KMS-11 (cell line): ENCODE measurements at regions not wholly inside any gene's neighbourhood (a gene's known extent, or its start where the extent isn't known, plus 50 kb on each side); places are given as distances from the start of the nearest gene placed in this dataset.

ENCODE experiments used
- H2AFZ ChIP-seq: fragments of 200-600 bp; sonication (generic); 2 replicates; pipeline ENCODE4 v1.6.1; 2016; ENCODE audit warnings: antibody characterized with exemption, mixed run types, low read depth
- H3K27ac ChIP-seq: fragments of 200-600 bp; sonication (generic); 2 replicates; pipeline ENCODE4 v1.6.1; 2016; ENCODE audit warnings: mild to moderate bottlenecking, mixed run types
- H3K27me3 ChIP-seq: fragments of 200-600 bp; sonication (generic); 2 replicates; pipeline ENCODE4 v1.6.1; 2017; ENCODE audit warnings: mild to moderate bottlenecking, low read depth, mixed run types, moderate library complexity; ENCODE audit not compliant: insufficient read depth
- H3K36me3 ChIP-seq: fragments of 200-600 bp; sonication (generic); 2 replicates; pipeline ENCODE4 v1.6.1; 2017; ENCODE audit warnings: mild to moderate bottlenecking, mixed run types; ENCODE audit not compliant: insufficient read depth
- H3K4me1 ChIP-seq: fragments of 200-600 bp; sonication (generic); 2 replicates; pipeline ENCODE4 v1.6.1; 2016; ENCODE audit warnings: mild to moderate bottlenecking, low read depth, mixed run types; ENCODE audit not compliant: poor library complexity, severe bottlenecking
- H3K4me2 ChIP-seq: fragments of 200-600 bp; sonication (generic); 2 replicates; pipeline ENCODE4 v1.7.0; 2016; ENCODE audit warnings: mild to moderate bottlenecking, mixed run types
- H3K4me3 ChIP-seq: fragments of 200-600 bp; sonication (generic); IDR thresholded peaks from 2 replicates; pipeline ENCODE4 v1.6.1; 2017; ENCODE audit warnings: low read depth, low read length, mixed read lengths; ENCODE audit not compliant: insufficient read depth
- H3K79me2 ChIP-seq: fragments of 200-600 bp; sonication (generic); 2 replicates; pipeline ENCODE4 v1.6.1; 2016; ENCODE audit warnings: low read depth, mixed run types; ENCODE audit not compliant: insufficient read depth
- H3K9ac ChIP-seq: fragments of 200-600 bp; sonication (generic); 2 replicates; pipeline ENCODE4 v1.6.1; 2016; ENCODE audit warnings: mild to moderate bottlenecking, mixed run types
- H4K20me1 ChIP-seq: fragments of 200-600 bp; sonication (generic); 2 replicates; pipeline ENCODE4 v1.6.1; 2016; ENCODE audit warnings: mild to moderate bottlenecking, mixed run types; ENCODE audit not compliant: insufficient read depth
- CTCF ChIP-seq: fragments of 200-600 bp; sonication (generic); conservative IDR thresholded peaks from 2 replicates; pipeline ENCODE4 v1.6.1; 2017; ENCODE audit warnings: low read depth, mild to moderate bottlenecking, antibody characterized with exemption, low read length, moderate library complexity, mixed read lengths

- Histone ChIP-seq H3K27ac (no peak overlapping the region), H2AFZ (no peak overlapping the region), H3K4me2 (no peak overlapping the region), H3K36me3 (no peaks in the 10 kb centered on the region), H3K27me3 (no peaks in the 10 kb centered on the region), H3K9ac (no peak overlapping the region), H4K20me1 (no peaks in the 10 kb centered on the region), H3K4me1 (no peaks in the 10 kb centered on the region), H3K79me2 (no peaks in the 10 kb centered on the region), H3K4me3 (no peak overlapping the region)
- no peak for TF ChIP-seq CTCF
Observed at GRCh38 chr12:115450017-115450416, 766.0 kb upstream of the TBX3 start.

- no peak overlapping the region for H3K27ac ChIP-seq
- H4K20me1 ChIP-seq, result no peaks in the 10 kb centered on the region
- H2AFZ ChIP-seq, result no peak overlapping the region
- no peaks in the 10 kb centered on the region for H3K79me2 ChIP-seq
- H3K27me3 ChIP-seq, result no peaks in the 10 kb centered on the region
- no peak overlapping the region for H3K4me3 ChIP-seq
- no peak for TF ChIP-seq CTCF
- no peak overlapping the region for H3K4me2 ChIP-seq
- H3K9ac ChIP-seq, result no peak overlapping the region
- no peaks in the 10 kb centered on the region for H3K4me1 ChIP-seq
- no peaks in the 10 kb centered on the region for H3K36me3 ChIP-seq
Observed at GRCh38 chr12:115449526-115449925, 765.6 kb upstream of the TBX3 start.

GRCh38 chr12:115444346-115444745 is 760.4 kb upstream of the TBX3 start:
- H3K36me3 ChIP-seq, result no peaks in the 10 kb centered on the region
- no peak overlapping the region for H3K9ac ChIP-seq
- H4K20me1 ChIP-seq, result no peaks in the 10 kb centered on the region
- H3K79me2 ChIP-seq, result no peaks in the 10 kb centered on the region
- H2AFZ ChIP-seq, result no peak overlapping the region
- no peaks in the 10 kb centered on the region for H3K27me3 ChIP-seq
- H3K27ac ChIP-seq, result no peak overlapping the region
- no peak for TF ChIP-seq CTCF
- H3K4me1 ChIP-seq, result no peaks in the 10 kb centered on the region
- H3K4me3 ChIP-seq, result no peak overlapping the region
- H3K4me2 ChIP-seq, result no peak overlapping the region

- Histone ChIP-seq H3K4me2 (no peak overlapping the region), H4K20me1 (no peaks in the 10 kb centered on the region), H3K4me1 (no peaks in the 10 kb centered on the region), H3K36me3 (no peaks in the 10 kb centered on the region), H3K27me3 (no peaks in the 10 kb centered on the region), H3K9ac (no peak overlapping the region), H3K4me3 (no peak overlapping the region), H3K27ac (no peak overlapping the region), H2AFZ (no peak overlapping the region), H3K79me2 (no peaks in the 10 kb centered on the region)
- TF ChIP-seq CTCF, result no peak
Observed at GRCh38 chr12:115443351-115443938, 759.5 kb upstream of the TBX3 start.
